Pancreas (tissue), 10 donors: ENCODE measurements at regions not wholly inside any gene's neighbourhood (a gene's known extent, or its start where the extent isn't known, plus 50 kb on each side); places are given as distances from the start of the nearest gene placed in this dataset.
A peak's percentile ranks its signal among the peaks of the same experiment; 100 is the strongest.

Experiments
- ATAC-seq, 4 donors: fragments of 200-7000 bp; cut with Tn5 transposase; one replicate each; pipeline versions ENCODE4 v1.8.0 to v1.9.1; 2020; ENCODE audit warnings: mild to moderate bottlenecking in 4 of 4, moderate library complexity in 4 of 4
- DNase-seq, 6 donors: peaks; one replicate each; pipeline ENCODE4 v3.0.0-alpha.2; 2020
- FAIRE-seq: peaks from 2 replicates; lab custom pipeline; 2012; peaks lifted over from hg19 to GRCh38; lab: Jason Lieb, UNC
- H3K27ac ChIP-seq, 4 donors: fragments of 200-600 bp; sonication (generic); 1 replicate in 3 of 4; 2 replicates in 1 of 4; pipeline versions ENCODE4 v1.5.0 to v1.8.0; 2020
- H3K27me3 ChIP-seq, 4 donors: fragments of 200-600 bp; one replicate each; pipeline ENCODE4 v1.8.0; 2021
- H3K36me3 ChIP-seq, 3 donors: fragments of 200-600 bp; sonication (generic) in 1 of 3; one replicate each; pipeline versions ENCODE4 v1.5.0 to v1.8.0; 2020 to 2021
- H3K4me1 ChIP-seq, 3 donors: fragments of 200-600 bp; one replicate each; pipeline ENCODE4 v1.8.0; 2021
- H3K4me3 ChIP-seq, 4 donors: fragments of 200-600 bp; sonication (generic) in 2 of 4; one replicate each; pipeline versions ENCODE4 v1.5.0 to v1.8.0; 2020 to 2021
- H3K9me3 ChIP-seq, 4 donors: fragments of 200-600 bp; one replicate each; pipeline ENCODE4 v1.8.0; 2021
- CTCF ChIP-seq, 4 donors: fragments of 200-600 bp; sonication (generic) in 3 of 4; IDR thresholded peaks; one replicate each; pipeline versions ENCODE4 v1.5.0 to v1.8.0; 2021; ENCODE audit warnings: antibody characterized with exemption in 4 of 4
- WGBS, 2 donors: extraction: QIAGEN DNeasy Blood & Tissue Kit; methylation state at CpG; one replicate each; pipeline ENCODE4 v1.1.7; 2013; 5-methylcytosine and 5-hydroxymethylcytosine counted together
- intact Hi-C, 3 donors: fragments of 100-400 bp; cut with DNase I; formaldehyde crosslinking; loops; one replicate each; pipeline versions ENCODE4 v1.11.1 to v1.14.2; 2022
- donor health status: healthy with polysubstance abuse.
- donor health status: DM: no; HTN: no; CAD: no; lungs with moderate emphysema.
- donor health status: DM: no; HTN: no; CAD: no.
- donor health status: control.
- donor health status: control.
- donor health status: Bipolar disorder and iron deficiency.
- donor health status: DM: yes; HTN: yes; CAD: no.
- donor health status: DM: no; HTN: no; CAD: no.
- donor health status: DM: no; HTN: no; CAD: no.
- donor health status: DM: yes; HTN: yes; CAD: no.

DNA sequence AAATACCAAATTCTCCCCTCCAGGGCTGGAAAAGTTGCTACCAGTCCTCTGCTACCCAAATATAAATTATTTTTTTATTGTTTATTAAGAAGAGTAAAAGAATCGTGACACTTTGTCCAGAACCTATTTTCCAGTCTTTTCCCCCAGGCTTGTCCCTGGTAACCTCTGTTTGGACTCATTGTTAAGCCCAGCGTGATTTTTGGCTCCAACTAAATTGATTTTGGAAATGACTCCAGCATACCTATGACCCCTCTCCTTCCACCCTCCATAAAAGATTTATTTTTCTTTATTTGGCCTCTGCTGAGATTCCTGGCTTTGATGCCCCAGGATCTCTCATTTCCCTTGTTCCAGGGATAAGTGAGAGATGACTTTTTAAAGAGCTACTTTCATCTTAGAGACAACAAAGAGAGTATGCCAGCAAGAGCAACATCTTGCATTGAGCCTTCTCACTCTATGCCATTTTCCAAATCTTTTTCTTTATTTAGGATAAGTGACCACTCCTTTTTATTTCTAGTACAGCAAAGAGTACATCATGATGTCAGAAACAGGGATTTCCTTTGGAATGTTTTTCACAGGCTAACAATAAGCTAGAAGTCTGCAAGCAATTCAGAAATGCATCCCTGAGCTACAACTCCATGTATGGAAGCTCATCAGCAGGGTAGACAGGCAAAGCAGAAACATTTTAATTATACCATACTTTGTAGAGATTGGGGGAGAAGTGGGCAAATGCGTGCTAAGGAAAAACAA, 75.8 kb downstream of the DAD1 start:
- Histone ChIP-seq H3K27me3 (no peaks in the 10 kb centered on the region), H3K4me1 (no peaks in the 10 kb centered on the region), H3K4me3 (no peak overlapping the region), H3K9me3 (no peaks in the 10 kb centered on the region), H3K27ac (no peak overlapping the region), H3K36me3 (no peaks in the 10 kb centered on the region)
- ATAC-seq, result no peak
- no peak for TF ChIP-seq CTCF (IDR thresholded peaks at IDR 0.05)
- 56 to 63% methylated on average over 3 of the region's 3 CpGs for WGBS, 2 donors
- no peak for DNase-seq
- FAIRE-seq, result no peak
- intact Hi-C loops, result no loop called here

GRCh38 chr14:22512106-22512814, 76.8 kb downstream of the DAD1 start:
- Histone ChIP-seq H3K4me1 (no peaks in the 10 kb centered on the region), H3K27ac (no peak overlapping the region)

GRCh38 chr14:22510527-22511110, 78.4 kb downstream of the DAD1 start:
- peak overlapping the region in 1 of 4 donors; percentile 14 for H3K27ac ChIP-seq
- no peak for DNase-seq
- 45 to 51% methylated on average over 3 of the region's 3 CpGs for WGBS, 2 donors
- no peaks in the 10 kb centered on the region for H3K27me3 ChIP-seq
- TF ChIP-seq CTCF (IDR thresholded peaks at IDR 0.05), result no peak
- intact Hi-C loops, result no loop called here
- ATAC-seq, result peak in 1 of 4 donors; percentile 66
- no peak for FAIRE-seq
- H3K4me3 ChIP-seq, result no peak overlapping the region
- no peaks in the 10 kb centered on the region for H3K4me1 ChIP-seq
- no peaks in the 10 kb centered on the region for H3K9me3 ChIP-seq
- H3K36me3 ChIP-seq, result no peaks in the 10 kb centered on the region

More at GRCh38 chr14:22512106-22512814, 76.8 kb downstream of the DAD1 start:
- no peak overlapping the region for H3K4me3 ChIP-seq
- DNase-seq, result no peak
- FAIRE-seq, result no peak
- TF ChIP-seq CTCF (IDR thresholded peaks at IDR 0.05), result no peak
- no peaks in the 10 kb centered on the region for H3K27me3 ChIP-seq
- no peak for ATAC-seq
- 71 to 76% methylated on average over 2 of the region's 2 CpGs for WGBS, 2 donors
- H3K36me3 ChIP-seq, result no peaks in the 10 kb centered on the region
- intact Hi-C loops, result no loop called here
- H3K9me3 ChIP-seq, result no peaks in the 10 kb centered on the region

- FAIRE-seq, result no peak
- whole genome bisulfite sequencing, 2 donors, result 47 to 52% methylated on average over 5 of the region's 5 CpGs
- ATAC-seq, result no peak
Measured at GRCh38 chr14:22509751-22510300, 79.2 kb downstream of the DAD1 start.

More at GRCh38 chr14:22509751-22510300, 79.2 kb downstream of the DAD1 start:
- Histone ChIP-seq H3K36me3 (no peaks in the 10 kb centered on the region), H3K4me1 (no peaks in the 10 kb centered on the region), H3K27me3 (no peaks in the 10 kb centered on the region), H3K9me3 (no peaks in the 10 kb centered on the region), H3K27ac (no peak overlapping the region), H3K4me3 (no peak overlapping the region)
- intact Hi-C loops, result no loop called here
- no peak for TF ChIP-seq CTCF (IDR thresholded peaks at IDR 0.05)
- DNase-seq, result no peak
